K562 (cell line): ENCODE measurements at regions not wholly inside any gene's neighbourhood (a gene's known extent, or its start where the extent isn't known, plus 50 kb on each side); places are given as distances from the start of the nearest gene placed in this dataset.

Source experiments
- ETV1 ChIP-seq: fragments of 450-650 bp; conservative IDR thresholded peaks from 2 replicates; pipeline ENCODE4 v1.6.1; 2016; ENCODE audit warnings: missing genetic modification characterization, control low read depth, low read depth, missing compliant biosample characterization
- FOXJ3 ChIP-seq: sonication (generic); formaldehyde crosslinking; IDR thresholded peaks from 2 replicates; pipeline ENCODE4 v1.4.0; 2020; ENCODE audit warnings: mild to moderate bottlenecking, missing genetic modification reagents
- HNRNPLL ChIP-seq: fragments of 200-400 bp; formaldehyde crosslinking; IDR thresholded peaks from 2 replicates; pipeline ENCODE4 v1.6.1; 2017; ENCODE audit warnings: low read length, low read depth, mild to moderate bottlenecking; ENCODE audit not compliant: poor library complexity, severe bottlenecking
- L3MBTL2 ChIP-seq: fragments of 450-650 bp; IDR thresholded peaks from 2 replicates; pipeline ENCODE4 v1.6.1; 2016; ENCODE audit warnings: mild to moderate bottlenecking, moderate library complexity
- RFX7 ChIP-seq: fragments of 250-450 bp; sonication (Bioruptor Pico); IDR thresholded peaks from 2 replicates; pipeline ENCODE4 v1.5.1; 2021; ENCODE audit warnings: mild to moderate bottlenecking
- TAF7 ChIP-seq: fragments of 450-650 bp; IDR thresholded peaks from 2 replicates; pipeline ENCODE4 v1.6.1; 2016; ENCODE audit warnings: missing genetic modification characterization, missing compliant biosample characterization
- TBP ChIP-seq: optimal IDR thresholded peaks from 2 replicates; pipeline ENCODE3; 2011; ENCODE audit warnings: low read depth, low read length, improper control_type of control experiment
- ZNF143 ChIP-seq: sonication (generic); formaldehyde crosslinking; IDR thresholded peaks from 2 replicates; pipeline ENCODE4 v1.9.0; 2022; ENCODE audit warnings: mild to moderate bottlenecking, missing genetic modification reagents
- ZNF707 ChIP-seq: fragments of 250-450 bp; sonication (Bioruptor Pico); conservative IDR thresholded peaks from 2 replicates; pipeline ENCODE4 v1.8.0; 2022; ENCODE audit warnings: inconsistent platforms, mild to moderate bottlenecking, moderate library complexity
- TF ChIP-seq, protein P1 (sequence below): fragments of 250-450 bp; sonication (Bioruptor Pico); IDR thresholded peaks from 2 replicates; pipeline ENCODE4 v1.9.0; 2021; ENCODE audit warnings: mild to moderate bottlenecking, inconsistent platforms
- TF ChIP-seq, protein P2 (sequence below): sonication (generic); formaldehyde crosslinking; IDR thresholded peaks from 2 replicates; pipeline ENCODE4 v1.9.0; 2022; ENCODE audit warnings: mild to moderate bottlenecking, missing genetic modification reagents
- TF ChIP-seq, protein P3 (sequence below): fragments of 450-650 bp; formaldehyde crosslinking; IDR thresholded peaks from 2 replicates; pipeline ENCODE4 v1.4.0; 2022; ENCODE audit warnings: mild to moderate bottlenecking, moderate library complexity
- TF ChIP-seq, protein P4 (sequence below): sonication (generic); formaldehyde crosslinking; IDR thresholded peaks from 2 replicates; pipeline ENCODE4 v1.8.0; 2023; ENCODE audit warnings: missing genetic modification reagents, mild to moderate bottlenecking, borderline replicate concordance
- TF ChIP-seq, protein P5 (sequence below): fragments of 450-650 bp; IDR thresholded peaks from 2 replicates; pipeline ENCODE4 v1.7.0; 2016; ENCODE audit warnings: borderline replicate concordance

DNA sequence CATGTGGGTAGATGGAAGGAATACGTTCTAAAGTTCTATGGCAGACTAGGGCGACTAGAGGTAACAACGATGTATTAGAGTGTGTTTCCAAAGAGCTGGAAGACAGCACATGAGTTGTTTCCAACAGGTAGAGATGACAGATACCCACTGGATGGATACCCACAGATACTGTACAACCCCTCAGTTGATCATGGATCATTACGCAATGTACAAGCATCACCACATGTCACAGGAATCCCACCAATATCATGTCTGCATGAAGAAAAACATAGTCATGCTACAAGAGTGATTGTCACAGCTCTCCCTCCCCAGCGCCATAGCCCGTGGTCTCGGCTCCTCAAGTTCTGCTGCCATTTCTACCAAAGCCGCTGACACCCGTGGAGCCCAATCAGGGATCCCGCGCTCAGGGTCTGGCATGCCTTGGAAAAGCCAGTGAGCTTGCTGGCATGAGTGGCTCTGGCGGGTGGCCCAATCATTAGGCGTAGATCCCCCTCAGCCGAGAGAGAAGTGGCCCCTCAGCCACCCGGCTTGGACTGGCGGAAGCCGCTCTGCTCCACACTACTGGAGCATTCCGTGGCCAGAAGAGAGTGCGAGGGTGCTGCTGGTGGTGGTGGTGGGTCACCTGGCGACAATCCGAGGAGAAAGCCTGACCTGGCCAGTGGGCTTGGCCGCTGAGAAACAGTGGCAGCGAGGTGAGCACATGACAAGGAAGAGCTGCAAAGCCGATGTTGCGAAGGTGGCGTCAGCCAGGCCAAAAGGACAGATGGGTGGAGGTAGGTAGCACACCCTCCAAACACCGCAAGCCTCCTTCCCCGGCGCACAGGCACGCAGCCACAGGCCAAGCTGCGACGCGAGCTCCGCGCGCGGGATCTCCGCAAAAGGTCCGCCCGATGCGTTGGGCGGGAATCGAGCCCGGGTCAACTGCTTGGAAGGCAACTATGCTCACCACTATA is 65.7 kb upstream of the FCGR2A start (continued):
- TF ChIP-seq, protein P1, sequence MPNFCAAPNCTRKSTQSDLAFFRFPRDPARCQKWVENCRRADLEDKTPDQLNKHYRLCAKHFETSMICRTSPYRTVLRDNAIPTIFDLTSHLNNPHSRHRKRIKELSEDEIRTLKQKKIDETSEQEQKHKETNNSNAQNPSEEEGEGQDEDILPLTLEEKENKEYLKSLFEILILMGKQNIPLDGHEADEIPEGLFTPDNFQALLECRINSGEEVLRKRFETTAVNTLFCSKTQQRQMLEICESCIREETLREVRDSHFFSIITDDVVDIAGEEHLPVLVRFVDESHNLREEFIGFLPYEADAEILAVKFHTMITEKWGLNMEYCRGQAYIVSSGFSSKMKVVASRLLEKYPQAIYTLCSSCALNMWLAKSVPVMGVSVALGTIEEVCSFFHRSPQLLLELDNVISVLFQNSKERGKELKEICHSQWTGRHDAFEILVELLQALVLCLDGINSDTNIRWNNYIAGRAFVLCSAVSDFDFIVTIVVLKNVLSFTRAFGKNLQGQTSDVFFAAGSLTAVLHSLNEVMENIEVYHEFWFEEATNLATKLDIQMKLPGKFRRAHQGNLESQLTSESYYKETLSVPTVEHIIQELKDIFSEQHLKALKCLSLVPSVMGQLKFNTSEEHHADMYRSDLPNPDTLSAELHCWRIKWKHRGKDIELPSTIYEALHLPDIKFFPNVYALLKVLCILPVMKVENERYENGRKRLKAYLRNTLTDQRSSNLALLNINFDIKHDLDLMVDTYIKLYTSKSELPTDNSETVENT (CRISPR knock-in tag) = 0 out of 2 replicates have a peak, but pooled peaks have one; percentile 18
- TF ChIP-seq, protein P2, sequence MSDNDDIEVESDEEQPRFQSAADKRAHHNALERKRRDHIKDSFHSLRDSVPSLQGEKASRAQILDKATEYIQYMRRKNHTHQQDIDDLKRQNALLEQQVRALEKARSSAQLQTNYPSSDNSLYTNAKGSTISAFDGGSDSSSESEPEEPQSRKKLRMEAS (CRISPR knock-in tag) = peak; percentile 73
- TF ChIP-seq, protein P3, sequence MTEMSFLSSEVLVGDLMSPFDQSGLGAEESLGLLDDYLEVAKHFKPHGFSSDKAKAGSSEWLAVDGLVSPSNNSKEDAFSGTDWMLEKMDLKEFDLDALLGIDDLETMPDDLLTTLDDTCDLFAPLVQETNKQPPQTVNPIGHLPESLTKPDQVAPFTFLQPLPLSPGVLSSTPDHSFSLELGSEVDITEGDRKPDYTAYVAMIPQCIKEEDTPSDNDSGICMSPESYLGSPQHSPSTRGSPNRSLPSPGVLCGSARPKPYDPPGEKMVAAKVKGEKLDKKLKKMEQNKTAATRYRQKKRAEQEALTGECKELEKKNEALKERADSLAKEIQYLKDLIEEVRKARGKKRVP = no peak
- TF ChIP-seq TAF7 (tag) = no peak
- TF ChIP-seq ZNF707 (CRISPR knock-in tag) = no peak
- no peak for TF ChIP-seq FOXJ3 (CRISPR knock-in tag)
- peak; percentile 90 for TF ChIP-seq L3MBTL2
- TF ChIP-seq, protein P4, sequence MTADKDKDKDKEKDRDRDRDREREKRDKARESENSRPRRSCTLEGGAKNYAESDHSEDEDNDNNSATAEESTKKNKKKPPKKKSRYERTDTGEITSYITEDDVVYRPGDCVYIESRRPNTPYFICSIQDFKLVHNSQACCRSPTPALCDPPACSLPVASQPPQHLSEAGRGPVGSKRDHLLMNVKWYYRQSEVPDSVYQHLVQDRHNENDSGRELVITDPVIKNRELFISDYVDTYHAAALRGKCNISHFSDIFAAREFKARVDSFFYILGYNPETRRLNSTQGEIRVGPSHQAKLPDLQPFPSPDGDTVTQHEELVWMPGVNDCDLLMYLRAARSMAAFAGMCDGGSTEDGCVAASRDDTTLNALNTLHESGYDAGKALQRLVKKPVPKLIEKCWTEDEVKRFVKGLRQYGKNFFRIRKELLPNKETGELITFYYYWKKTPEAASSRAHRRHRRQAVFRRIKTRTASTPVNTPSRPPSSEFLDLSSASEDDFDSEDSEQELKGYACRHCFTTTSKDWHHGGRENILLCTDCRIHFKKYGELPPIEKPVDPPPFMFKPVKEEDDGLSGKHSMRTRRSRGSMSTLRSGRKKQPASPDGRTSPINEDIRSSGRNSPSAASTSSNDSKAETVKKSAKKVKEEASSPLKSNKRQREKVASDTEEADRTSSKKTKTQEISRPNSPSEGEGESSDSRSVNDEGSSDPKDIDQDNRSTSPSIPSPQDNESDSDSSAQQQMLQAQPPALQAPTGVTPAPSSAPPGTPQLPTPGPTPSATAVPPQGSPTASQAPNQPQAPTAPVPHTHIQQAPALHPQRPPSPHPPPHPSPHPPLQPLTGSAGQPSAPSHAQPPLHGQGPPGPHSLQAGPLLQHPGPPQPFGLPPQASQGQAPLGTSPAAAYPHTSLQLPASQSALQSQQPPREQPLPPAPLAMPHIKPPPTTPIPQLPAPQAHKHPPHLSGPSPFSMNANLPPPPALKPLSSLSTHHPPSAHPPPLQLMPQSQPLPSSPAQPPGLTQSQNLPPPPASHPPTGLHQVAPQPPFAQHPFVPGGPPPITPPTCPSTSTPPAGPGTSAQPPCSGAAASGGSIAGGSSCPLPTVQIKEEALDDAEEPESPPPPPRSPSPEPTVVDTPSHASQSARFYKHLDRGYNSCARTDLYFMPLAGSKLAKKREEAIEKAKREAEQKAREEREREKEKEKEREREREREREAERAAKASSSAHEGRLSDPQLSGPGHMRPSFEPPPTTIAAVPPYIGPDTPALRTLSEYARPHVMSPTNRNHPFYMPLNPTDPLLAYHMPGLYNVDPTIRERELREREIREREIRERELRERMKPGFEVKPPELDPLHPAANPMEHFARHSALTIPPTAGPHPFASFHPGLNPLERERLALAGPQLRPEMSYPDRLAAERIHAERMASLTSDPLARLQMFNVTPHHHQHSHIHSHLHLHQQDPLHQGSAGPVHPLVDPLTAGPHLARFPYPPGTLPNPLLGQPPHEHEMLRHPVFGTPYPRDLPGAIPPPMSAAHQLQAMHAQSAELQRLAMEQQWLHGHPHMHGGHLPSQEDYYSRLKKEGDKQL = no peak
- no peak for TF ChIP-seq RFX7 (CRISPR knock-in tag)
- TF ChIP-seq TBP = no peak
- TF ChIP-seq ETV1 (tag) = no peak
- TF ChIP-seq HNRNPLL = peak; percentile 87
- TF ChIP-seq, protein P5, sequence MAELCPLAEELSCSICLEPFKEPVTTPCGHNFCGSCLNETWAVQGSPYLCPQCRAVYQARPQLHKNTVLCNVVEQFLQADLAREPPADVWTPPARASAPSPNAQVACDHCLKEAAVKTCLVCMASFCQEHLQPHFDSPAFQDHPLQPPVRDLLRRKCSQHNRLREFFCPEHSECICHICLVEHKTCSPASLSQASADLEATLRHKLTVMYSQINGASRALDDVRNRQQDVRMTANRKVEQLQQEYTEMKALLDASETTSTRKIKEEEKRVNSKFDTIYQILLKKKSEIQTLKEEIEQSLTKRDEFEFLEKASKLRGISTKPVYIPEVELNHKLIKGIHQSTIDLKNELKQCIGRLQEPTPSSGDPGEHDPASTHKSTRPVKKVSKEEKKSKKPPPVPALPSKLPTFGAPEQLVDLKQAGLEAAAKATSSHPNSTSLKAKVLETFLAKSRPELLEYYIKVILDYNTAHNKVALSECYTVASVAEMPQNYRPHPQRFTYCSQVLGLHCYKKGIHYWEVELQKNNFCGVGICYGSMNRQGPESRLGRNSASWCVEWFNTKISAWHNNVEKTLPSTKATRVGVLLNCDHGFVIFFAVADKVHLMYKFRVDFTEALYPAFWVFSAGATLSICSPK = no peak
- TF ChIP-seq ZNF143 = no peak
